Ishikawa (cell line): ENCODE measurements at regions not wholly inside any gene's neighbourhood (a gene's known extent, or its start where the extent isn't known, plus 50 kb on each side); places are given as distances from the start of the nearest gene placed in this dataset.

Experiments used
- EGR1 ChIP-seq: IDR thresholded peaks from 2 replicates; pipeline ENCODE4 v1.6.1; 2012
- RAD21 ChIP-seq: IDR thresholded peaks from 2 replicates; pipeline ENCODE4 v1.6.1; 2012; ENCODE audit warnings: low read depth
- TAF1 ChIP-seq: IDR thresholded peaks from 2 replicates; pipeline ENCODE4 v1.6.1; 2012; ENCODE audit warnings: low read depth, mild to moderate bottlenecking
- TCF12 ChIP-seq: IDR thresholded peaks from 2 replicates; pipeline ENCODE4 v1.6.1; 2012; ENCODE audit warnings: low read depth
- USF1 ChIP-seq: IDR thresholded peaks from 2 replicates; pipeline ENCODE4 v1.6.1; 2012
- ZBTB7A ChIP-seq: IDR thresholded peaks from 2 replicates; pipeline ENCODE4 v1.6.1; 2012; ENCODE audit warnings: low read depth

GRCh38 chrX:155695419-155695818 lies 82.7 kb upstream of the TMLHE start:
- TF ChIP-seq ZBTB7A, result no peak
- no peak for TF ChIP-seq EGR1
- no peak for TF ChIP-seq TAF1
- no peak for TF ChIP-seq RAD21
- no peak for TF ChIP-seq USF1
- TF ChIP-seq TCF12, result no peak
